Mesendoderm (in vitro differentiated cells): ENCODE measurements at regions not wholly inside any gene's neighbourhood (a gene's known extent, or its start where the extent isn't known, plus 50 kb on each side); places are given as distances from the start of the nearest gene placed in this dataset.
"Not testable (repeated sequence)": the region's sequence is repeated elsewhere in the genome, so short reads cannot be mapped to it uniquely, and the experiment has no call there.

Source experiments
- DNase-seq: peaks from one replicate; pipeline ENCODE4 v3.0.0; 2013
- H2AK5ac ChIP-seq: 2 replicates; pipeline ENCODE4 v1.6.1; 2013; ENCODE audit warnings: low read length, inconsistent platforms
- H2BK120ac ChIP-seq: 2 replicates; pipeline ENCODE4 v1.6.1; 2013; ENCODE audit warnings: low read depth, mild to moderate bottlenecking, low read length, moderate library complexity, mixed read lengths
- H2BK15ac ChIP-seq: replicated peaks from 2 replicates; pipeline ENCODE4 v1.6.1; 2013; ENCODE audit warnings: low read depth, mild to moderate bottlenecking, moderate library complexity
- H2BK5ac ChIP-seq: 2 replicates; pipeline ENCODE4 v1.6.1; 2013; ENCODE audit warnings: low read length, inconsistent platforms
- H3K18ac ChIP-seq: 2 replicates; pipeline ENCODE4 v1.6.1; 2013; ENCODE audit warnings: mild to moderate bottlenecking, low read length, mixed read lengths
- H3K23ac ChIP-seq: one replicate; pipeline ENCODE4 v1.6.1; 2013; ENCODE audit warnings: low read length
- H3K27ac ChIP-seq: 2 replicates; pipeline ENCODE4 v1.5.1; 2013; ENCODE audit warnings: low read depth, mild to moderate bottlenecking, inconsistent platforms, low read length, moderate library complexity
- H3K27me3 ChIP-seq: 2 replicates; pipeline ENCODE4 v1.6.1; 2013; ENCODE audit warnings: low read length, control low read depth, mild to moderate bottlenecking, inconsistent platforms; ENCODE audit not compliant: insufficient read depth, poor library complexity
- H3K36me3 ChIP-seq: 2 replicates; pipeline ENCODE4 v1.6.1; 2013; ENCODE audit warnings: low read length, inconsistent platforms; ENCODE audit not compliant: control insufficient read depth, insufficient read depth
- H3K4ac ChIP-seq: one replicate; pipeline ENCODE4 v1.6.1; 2013; ENCODE audit warnings: low read depth, mild to moderate bottlenecking, low read length, moderate library complexity
- H3K4me1 ChIP-seq: 2 replicates; pipeline ENCODE4 v1.6.1; 2013; ENCODE audit warnings: low read depth, low read length, inconsistent platforms; ENCODE audit not compliant: control insufficient read depth
- H3K4me2 ChIP-seq: 2 replicates; pipeline ENCODE4 v1.6.1; 2013; ENCODE audit warnings: low read length
- H3K4me3 ChIP-seq: 2 replicates; pipeline ENCODE4 v1.5.1; 2013; ENCODE audit warnings: mild to moderate bottlenecking, low read length
- H3K56ac ChIP-seq: one replicate; pipeline ENCODE4 v1.6.1; 2013; ENCODE audit warnings: low read length
- H3K79me1 ChIP-seq: 2 replicates; pipeline ENCODE4 v1.6.1; 2013; ENCODE audit warnings: low read length, inconsistent platforms
- H3K79me2 ChIP-seq: 2 replicates; pipeline ENCODE4 v1.6.1; 2013; ENCODE audit warnings: mild to moderate bottlenecking, low read length; ENCODE audit not compliant: control insufficient read depth, insufficient read depth
- H3K9ac ChIP-seq: 2 replicates; pipeline ENCODE4 v1.6.1; 2013; ENCODE audit warnings: low read length, inconsistent platforms
- H4K5ac ChIP-seq: one replicate; pipeline ENCODE4 v1.6.1; 2013; ENCODE audit warnings: low read length
- H4K8ac ChIP-seq: one replicate; pipeline ENCODE4 v1.6.1; 2013; ENCODE audit warnings: low read depth, mild to moderate bottlenecking, control low read depth, low read length, moderate library complexity
- WGBS: extraction: QIAGEN DNeasy Blood & Tissue Kit; methylation state at CpG from one replicate; pipeline ENCODE4 v1.1.7; 2013; ENCODE audit warnings: low lambda C conversion rate, missing lambda C conversion rate; ENCODE audit not compliant: insufficient coverage; ENCODE audit errors: extremely low coverage; 5-methylcytosine and 5-hydroxymethylcytosine counted together

DNA sequence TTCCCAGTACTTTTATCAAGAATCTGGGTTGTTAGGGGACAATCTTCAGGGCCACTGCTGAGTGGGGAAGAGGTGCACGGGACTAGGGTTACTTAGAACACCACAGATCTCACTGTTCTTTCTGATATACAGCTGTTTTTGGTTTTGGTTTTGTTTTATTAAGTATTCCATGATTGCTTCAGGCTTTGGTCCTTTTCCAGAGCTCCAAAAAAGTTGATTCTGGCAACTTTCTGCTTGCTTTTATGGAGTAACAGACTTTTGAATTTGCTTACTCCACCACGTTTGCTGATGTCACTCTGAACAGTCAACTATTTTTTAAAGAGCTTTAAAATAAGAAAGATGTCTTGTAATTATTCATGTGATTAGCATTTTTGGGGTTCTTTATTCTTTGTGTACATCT lies 368.1 kb upstream of the FOXG1 start:
- H4K8ac ChIP-seq, result no peak overlapping the region
- no peak overlapping the region for H3K27ac ChIP-seq
- H3K79me2 ChIP-seq, result no peaks in the 10 kb centered on the region
- H3K9ac ChIP-seq, result no peak overlapping the region
- H4K5ac ChIP-seq, result no peak overlapping the region
- H2BK120ac ChIP-seq, result no peak overlapping the region
- no peaks in the 10 kb centered on the region for H3K79me1 ChIP-seq
- WGBS, result no CpG with 5 or more reads among the region's 2 CpGs
- H3K4me1 ChIP-seq, result no peaks in the 10 kb centered on the region
- no peak overlapping the region for H3K4me2 ChIP-seq
- no peak overlapping the region for H3K4me3 ChIP-seq
- H2BK5ac ChIP-seq, result no peak overlapping the region
- no peak overlapping the region for H2BK15ac ChIP-seq
- H3K23ac ChIP-seq, result no peak overlapping the region
- no peaks in the 10 kb centered on the region for H3K27me3 ChIP-seq
- no peak for DNase-seq
- no peaks in the 10 kb centered on the region for H3K36me3 ChIP-seq
- H3K56ac ChIP-seq, result no peak overlapping the region
- H2AK5ac ChIP-seq, result no peak overlapping the region
- H3K18ac ChIP-seq, result no peak overlapping the region
- H3K4ac ChIP-seq, result no peak overlapping the region

DNA sequence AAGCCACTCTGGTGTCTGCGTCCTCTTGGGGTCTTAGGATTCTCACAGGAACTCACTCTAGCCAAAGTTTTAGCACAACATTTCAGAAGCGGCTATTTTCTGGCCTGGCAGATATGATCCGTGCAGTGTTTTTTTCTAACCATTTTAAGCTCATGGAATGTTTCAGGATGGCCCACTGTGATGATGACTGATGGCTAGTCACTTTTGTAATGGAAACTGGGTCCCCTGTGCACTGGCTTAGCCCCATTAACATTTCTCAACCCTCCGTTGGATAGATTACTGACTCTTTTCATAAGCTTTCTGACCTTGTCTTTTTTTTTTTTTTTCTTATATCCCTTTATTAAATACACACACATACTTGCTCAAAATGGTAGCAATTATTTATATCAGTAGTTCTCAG lies 364.9 kb upstream of the FOXG1 start:
- H2AK5ac ChIP-seq, H4K8ac ChIP-seq, H2BK5ac ChIP-seq, H4K5ac ChIP-seq, H3K27me3 ChIP-seq, H3K23ac ChIP-seq, H3K36me3 ChIP-seq, H3K79me1 ChIP-seq, H3K79me2 ChIP-seq, H3K4me3 ChIP-seq, H3K56ac ChIP-seq, H3K18ac ChIP-seq, H3K4ac ChIP-seq, H3K4me1 ChIP-seq, H3K9ac ChIP-seq, H2BK120ac ChIP-seq, H2BK15ac ChIP-seq, H3K27ac ChIP-seq, DNase-seq, H3K4me2 ChIP-seq: not testable (repeated sequence)
- WGBS, result no CpG with 5 or more reads among the region's 4 CpGs

DNA sequence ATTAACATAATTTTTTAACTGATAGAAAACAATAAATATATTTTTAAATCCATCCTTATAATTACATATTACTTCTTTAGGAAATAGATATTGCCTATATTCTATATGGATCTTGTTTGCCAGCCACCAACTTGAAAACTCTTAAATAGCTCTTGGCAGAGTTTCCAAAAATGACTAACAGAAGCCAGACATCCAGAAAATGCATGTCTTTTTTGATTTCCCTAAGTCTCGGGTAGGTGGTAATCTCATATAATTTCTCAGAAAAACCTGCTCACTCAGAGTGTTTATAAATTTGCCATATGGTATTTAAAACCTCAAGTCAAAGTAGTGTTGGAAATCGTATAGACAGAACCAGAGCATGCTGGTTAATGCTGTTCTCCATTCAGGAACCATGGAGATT lies 360.4 kb upstream of the FOXG1 start:
- Histone ChIP-seq H3K9ac (no peak overlapping the region), H3K79me2 (no peaks in the 10 kb centered on the region)
- no CpG with 5 or more reads among the region's 2 CpGs for WGBS

DNA sequence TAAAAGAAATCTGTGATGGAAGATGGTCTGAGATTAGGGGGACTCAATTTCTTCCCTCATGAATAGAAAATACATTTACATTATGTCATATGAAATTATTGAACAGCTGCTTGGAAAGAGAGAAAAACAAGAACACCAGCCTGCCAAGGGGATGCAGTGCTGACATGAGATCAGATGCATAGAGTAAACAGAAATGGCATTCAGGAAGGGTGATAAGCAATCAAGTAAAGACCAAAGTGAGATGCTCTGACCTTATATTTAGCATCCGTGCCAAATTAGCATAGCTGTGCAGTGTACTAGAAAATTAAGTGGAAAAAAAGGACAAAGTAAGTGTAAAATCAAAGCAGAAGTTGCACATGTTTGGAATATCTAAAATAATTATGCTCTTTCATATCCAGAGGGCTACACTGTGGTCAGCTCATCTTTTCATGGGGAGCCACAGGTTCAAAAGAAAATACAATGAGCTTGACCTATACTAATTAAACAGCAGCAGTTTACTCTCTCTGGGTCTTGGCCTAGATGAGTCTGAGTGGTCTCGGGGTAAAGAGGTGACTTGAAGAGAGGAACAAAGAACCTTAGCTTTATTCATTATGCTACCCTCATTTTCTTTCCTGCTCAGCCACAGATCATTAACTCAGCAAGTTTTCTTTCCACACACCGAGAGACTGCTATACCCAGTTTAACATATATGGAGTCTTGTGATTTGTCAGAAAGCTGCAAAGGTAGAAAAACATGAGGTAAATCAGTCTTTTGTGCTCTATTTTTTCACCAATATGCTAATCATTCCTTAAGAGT lies 359.4 kb upstream of the FOXG1 start:
- Histone ChIP-seq H3K79me1 (no peaks in the 10 kb centered on the region), H2BK5ac (no peak overlapping the region), H3K79me2 (no peaks in the 10 kb centered on the region), H2BK120ac (no peak overlapping the region), H2AK5ac (no peak overlapping the region), H3K4me1 (no peaks in the 10 kb centered on the region), H3K4me3 (no peak overlapping the region), H3K4ac (no peak overlapping the region), H2BK15ac (no peak overlapping the region), H4K5ac (no peak overlapping the region), H3K4me2 (no peak overlapping the region), H3K18ac (no peak overlapping the region), H3K9ac (no peak overlapping the region), H3K27me3 (no peaks in the 10 kb centered on the region), H3K23ac (no peak overlapping the region), H3K56ac (no peak overlapping the region), H3K36me3 (no peaks in the 10 kb centered on the region), H4K8ac (no peak overlapping the region), H3K27ac (no peak overlapping the region)
- DNase-seq, result no peak
- no CpG with 5 or more reads among the region's 3 CpGs for WGBS

More for the DNA sequence above, 360.4 kb upstream of the FOXG1 start:
- H3K4me3 ChIP-seq, result no peak overlapping the region
- H3K79me1 ChIP-seq, result no peaks in the 10 kb centered on the region
- no peak overlapping the region for H3K4me2 ChIP-seq
- no peak overlapping the region for H4K5ac ChIP-seq
- no peak overlapping the region for H2AK5ac ChIP-seq
- H3K23ac ChIP-seq, result no peak overlapping the region
- no peak overlapping the region for H2BK5ac ChIP-seq
- H3K18ac ChIP-seq, result no peak overlapping the region
- H4K8ac ChIP-seq, result no peak overlapping the region
- H2BK120ac ChIP-seq, result no peak overlapping the region
- no peaks in the 10 kb centered on the region for H3K36me3 ChIP-seq
- no peak overlapping the region for H2BK15ac ChIP-seq
- H3K27me3 ChIP-seq, result no peaks in the 10 kb centered on the region
- no peak overlapping the region for H3K4ac ChIP-seq
- DNase-seq, result no peak
- H3K56ac ChIP-seq, result no peak overlapping the region
- H3K27ac ChIP-seq, result no peak overlapping the region
- no peaks in the 10 kb centered on the region for H3K4me1 ChIP-seq

DNA sequence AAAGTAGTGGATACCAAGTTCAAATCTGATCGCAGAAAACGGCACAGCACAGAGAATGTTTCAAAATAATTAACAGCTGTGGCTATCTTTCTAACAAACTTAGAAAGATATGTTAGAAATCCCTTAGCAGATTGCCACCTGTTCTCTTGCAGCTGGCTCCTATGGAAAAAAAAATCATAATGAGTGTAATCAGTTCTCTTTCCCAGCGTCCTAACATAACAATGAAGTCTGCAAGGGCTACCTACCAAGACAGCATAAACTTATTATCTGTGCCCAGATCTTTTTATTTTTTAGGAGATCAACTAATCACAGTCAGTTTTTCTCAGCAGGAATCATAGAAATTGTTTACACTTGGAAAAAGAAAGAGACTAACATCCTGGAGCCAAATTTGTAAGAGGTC lies 358.6 kb upstream of the FOXG1 start:
- H3K79me2 ChIP-seq, result no peaks in the 10 kb centered on the region
- no peak overlapping the region for H3K4me3 ChIP-seq
- H3K27me3 ChIP-seq, result no peaks in the 10 kb centered on the region
- H2BK120ac ChIP-seq, result no peak overlapping the region
- H3K4ac ChIP-seq, result no peak overlapping the region
- H2BK15ac ChIP-seq, result no peak overlapping the region
- H3K4me2 ChIP-seq, result no peak overlapping the region
- no peaks in the 10 kb centered on the region for H3K4me1 ChIP-seq
- no peak overlapping the region for H2AK5ac ChIP-seq
- no peak overlapping the region for H3K18ac ChIP-seq
- no peak overlapping the region for H3K23ac ChIP-seq
- no peak overlapping the region for H2BK5ac ChIP-seq
- no peak overlapping the region for H3K56ac ChIP-seq
- no peak overlapping the region for H4K8ac ChIP-seq
- H3K27ac ChIP-seq, result no peak overlapping the region
- H3K36me3 ChIP-seq, result no peaks in the 10 kb centered on the region
- H4K5ac ChIP-seq, result no peak overlapping the region
- no peak overlapping the region for H3K9ac ChIP-seq
- H3K79me1 ChIP-seq, result no peaks in the 10 kb centered on the region
- no peak for DNase-seq
- WGBS, result no CpG with 5 or more reads among the region's 3 CpGs

DNA sequence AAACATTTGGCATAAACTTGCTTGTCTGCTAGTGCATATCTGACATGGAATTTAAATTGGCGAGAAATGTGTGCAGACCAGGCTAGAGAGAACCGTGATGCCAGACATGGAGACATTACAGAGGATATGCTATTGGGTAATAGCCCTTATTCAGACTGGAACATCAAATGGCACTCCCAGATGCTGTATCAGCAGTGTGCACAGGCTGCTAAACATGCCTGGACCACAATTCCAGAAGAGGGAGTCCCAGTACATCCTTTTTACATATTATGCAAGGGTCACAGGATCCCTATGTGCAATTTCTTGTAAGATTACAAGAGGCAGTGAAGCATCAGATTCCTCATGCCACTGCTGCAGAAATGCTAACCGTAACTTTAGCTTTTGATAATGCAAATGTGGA lies 354.5 kb upstream of the FOXG1 start:
- Histone ChIP-seq H3K36me3 (no peaks in the 10 kb centered on the region), H3K9ac (no peak overlapping the region), H3K4me2 (no peak overlapping the region), H3K27me3 (no peaks in the 10 kb centered on the region), H2BK120ac (no peak overlapping the region), H2BK5ac (no peak overlapping the region), H3K4me1 (no peaks in the 10 kb centered on the region), H3K79me2 (no peaks in the 10 kb centered on the region), H3K79me1 (no peaks in the 10 kb centered on the region), H3K23ac (no peak overlapping the region), H2AK5ac (no peak overlapping the region), H4K8ac (no peak overlapping the region), H3K56ac (no peak overlapping the region), H3K4me3 (no peak overlapping the region), H3K18ac (no peak overlapping the region), H3K4ac (no peak overlapping the region), H3K27ac (no peak overlapping the region), H2BK15ac (no peak overlapping the region), H4K5ac (no peak overlapping the region)
- no CpG with 5 or more reads among the region's 3 CpGs for WGBS
- DNase-seq, result no peak
